ENCODE measurements at regions not wholly inside any gene's neighbourhood (a gene's known extent, or its start where the extent isn't known, plus 50 kb on each side); places are given as distances from the start of the nearest gene placed in this dataset.

GRCh38 chr1:78833491-78833890 lies 173.0 kb downstream of the ADGRL4 start:
- H3K4me1 ChIP-seq (ENCODE audit: control insufficient read depth in 4 of 4, insufficient read depth in 4 of 4, low read length in 3 of 4) = no peaks in the 10 kb centered on the region
- no peak overlapping the region for H3K27ac ChIP-seq (ENCODE audit: low read depth in 1 of 2, low read length in 2 of 2)
- H3K4me3 ChIP-seq (ENCODE audit: low read depth in 1 of 3, low read length in 3 of 3) = no peak overlapping the region
- H3K27me3 ChIP-seq (ENCODE audit: control insufficient read depth in 4 of 4, insufficient read depth in 4 of 4, low read length in 3 of 4) = no peaks in the 10 kb centered on the region
- 70% methylated on average over 4 of the region's 4 CpGs for WGBS
- H3K9ac ChIP-seq (ENCODE audit: low read depth in 1 of 2, low read length in 2 of 2) = no peak overlapping the region
- H3K9me3 ChIP-seq (ENCODE audit: control insufficient read depth in 4 of 4, low read length in 3 of 4) = no peaks in the 10 kb centered on the region
- no peaks in the 10 kb centered on the region for H3K36me3 ChIP-seq (ENCODE audit: control insufficient read depth in 4 of 4, insufficient read depth in 3 of 4, low read depth in 1 of 4, low read length in 3 of 4)
- TF ChIP-seq FOXA2 (IDR thresholded peaks at IDR 0.05) (no peak), RAD21 (IDR thresholded peaks at IDR 0.05) (no peak), NR2F2 (IDR thresholded peaks at IDR 0.05) (no peak), HNF4A (conservative IDR thresholded peaks at IDR 0.05) (no peak), EGR1 (IDR thresholded peaks at IDR 0.05; ENCODE audit: low read depth in 2 of 2) (no peak), YY1 (IDR thresholded peaks at IDR 0.05) (no peak), MAX (IDR thresholded peaks at IDR 0.05) (no peak), ATF3 (IDR thresholded peaks at IDR 0.05) (no peak), SP1 (IDR thresholded peaks at IDR 0.05) (no peak), RXRA (IDR thresholded peaks at IDR 0.05) (no peak), GABPA (IDR thresholded peaks at IDR 0.05 in 1 of 2, conservative IDR thresholded peaks at IDR 0.05 in 1 of 2) (no peak), JUND (IDR thresholded peaks at IDR 0.05) (no peak)
- TF ChIP-seq, protein P1, sequence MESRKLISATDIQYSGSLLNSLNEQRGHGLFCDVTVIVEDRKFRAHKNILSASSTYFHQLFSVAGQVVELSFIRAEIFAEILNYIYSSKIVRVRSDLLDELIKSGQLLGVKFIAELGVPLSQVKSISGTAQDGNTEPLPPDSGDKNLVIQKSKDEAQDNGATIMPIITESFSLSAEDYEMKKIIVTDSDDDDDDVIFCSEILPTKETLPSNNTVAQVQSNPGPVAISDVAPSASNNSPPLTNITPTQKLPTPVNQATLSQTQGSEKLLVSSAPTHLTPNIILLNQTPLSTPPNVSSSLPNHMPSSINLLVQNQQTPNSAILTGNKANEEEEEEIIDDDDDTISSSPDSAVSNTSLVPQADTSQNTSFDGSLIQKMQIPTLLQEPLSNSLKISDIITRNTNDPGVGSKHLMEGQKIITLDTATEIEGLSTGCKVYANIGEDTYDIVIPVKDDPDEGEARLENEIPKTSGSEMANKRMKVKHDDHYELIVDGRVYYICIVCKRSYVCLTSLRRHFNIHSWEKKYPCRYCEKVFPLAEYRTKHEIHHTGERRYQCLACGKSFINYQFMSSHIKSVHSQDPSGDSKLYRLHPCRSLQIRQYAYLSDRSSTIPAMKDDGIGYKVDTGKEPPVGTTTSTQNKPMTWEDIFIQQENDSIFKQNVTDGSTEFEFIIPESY (IDR thresholded peaks at IDR 0.05) = no peak
- TF ChIP-seq, protein P2, sequence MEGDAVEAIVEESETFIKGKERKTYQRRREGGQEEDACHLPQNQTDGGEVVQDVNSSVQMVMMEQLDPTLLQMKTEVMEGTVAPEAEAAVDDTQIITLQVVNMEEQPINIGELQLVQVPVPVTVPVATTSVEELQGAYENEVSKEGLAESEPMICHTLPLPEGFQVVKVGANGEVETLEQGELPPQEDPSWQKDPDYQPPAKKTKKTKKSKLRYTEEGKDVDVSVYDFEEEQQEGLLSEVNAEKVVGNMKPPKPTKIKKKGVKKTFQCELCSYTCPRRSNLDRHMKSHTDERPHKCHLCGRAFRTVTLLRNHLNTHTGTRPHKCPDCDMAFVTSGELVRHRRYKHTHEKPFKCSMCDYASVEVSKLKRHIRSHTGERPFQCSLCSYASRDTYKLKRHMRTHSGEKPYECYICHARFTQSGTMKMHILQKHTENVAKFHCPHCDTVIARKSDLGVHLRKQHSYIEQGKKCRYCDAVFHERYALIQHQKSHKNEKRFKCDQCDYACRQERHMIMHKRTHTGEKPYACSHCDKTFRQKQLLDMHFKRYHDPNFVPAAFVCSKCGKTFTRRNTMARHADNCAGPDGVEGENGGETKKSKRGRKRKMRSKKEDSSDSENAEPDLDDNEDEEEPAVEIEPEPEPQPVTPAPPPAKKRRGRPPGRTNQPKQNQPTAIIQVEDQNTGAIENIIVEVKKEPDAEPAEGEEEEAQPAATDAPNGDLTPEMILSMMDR (IDR thresholded peaks at IDR 0.05; ENCODE audit: low read depth, low read length, missing input control) = no peak
- DNase-seq (ENCODE audit: low spot score) = no peak

- H3K9ac ChIP-seq (ENCODE audit: low read depth in 1 of 2, low read length in 2 of 2) = no peak overlapping the region
- WGBS = 83% methylated on average over 4 of the region's 4 CpGs
- no peaks in the 10 kb centered on the region for H3K9me3 ChIP-seq (ENCODE audit: control insufficient read depth in 4 of 4, low read length in 3 of 4)
Measured at GRCh38 chr1:78834201-78834741, 172.3 kb downstream of the ADGRL4 start.

More at GRCh38 chr1:78834201-78834741, 172.3 kb downstream of the ADGRL4 start:
- no peaks in the 10 kb centered on the region for H3K36me3 ChIP-seq (ENCODE audit: control insufficient read depth in 4 of 4, insufficient read depth in 3 of 4, low read depth in 1 of 4, low read length in 3 of 4)
- H3K4me1 ChIP-seq (ENCODE audit: control insufficient read depth in 4 of 4, insufficient read depth in 4 of 4, low read length in 3 of 4) = no peaks in the 10 kb centered on the region
- no peak for DNase-seq (ENCODE audit: low spot score)
- H3K4me3 ChIP-seq (ENCODE audit: low read depth in 1 of 3, low read length in 3 of 3) = no peak overlapping the region
- H3K27ac ChIP-seq (ENCODE audit: low read depth in 1 of 2, low read length in 2 of 2) = no peak overlapping the region
- TF ChIP-seq HNF4G (IDR thresholded peaks at IDR 0.05) (no peak), JUND (IDR thresholded peaks at IDR 0.05) (no peak), MAX (IDR thresholded peaks at IDR 0.05) (no peak), SP1 (IDR thresholded peaks at IDR 0.05) (no peak), RAD21 (IDR thresholded peaks at IDR 0.05) (no peak), GABPA (IDR thresholded peaks at IDR 0.05 in 1 of 2, conservative IDR thresholded peaks at IDR 0.05 in 1 of 2) (no peak), REST (IDR thresholded peaks at IDR 0.05) (no peak), HNF4A (conservative IDR thresholded peaks at IDR 0.05) (no peak), ATF3 (IDR thresholded peaks at IDR 0.05) (no peak), YY1 (IDR thresholded peaks at IDR 0.05) (no peak), RXRA (IDR thresholded peaks at IDR 0.05) (no peak), EGR1 (IDR thresholded peaks at IDR 0.05; ENCODE audit: low read depth in 2 of 2) (no peak)
- TF ChIP-seq, protein P2 (IDR thresholded peaks at IDR 0.05; ENCODE audit: low read depth, low read length, missing input control) = no peak
- H3K27me3 ChIP-seq (ENCODE audit: control insufficient read depth in 4 of 4, insufficient read depth in 4 of 4, low read length in 3 of 4) = no peaks in the 10 kb centered on the region
